HCT116 (cell line): ENCODE measurements at regions not wholly inside any gene's neighbourhood (a gene's known extent, or its start where the extent isn't known, plus 50 kb on each side); places are given as distances from the start of the nearest gene placed in this dataset.

Source experiments
- ATAC-seq: fragments of 200-7000 bp; cut with Tn5 transposase; 2 replicates; pipeline ENCODE4 v1.9.1; 2020; ENCODE audit warnings: mild to moderate bottlenecking, moderate library complexity
- BruUV-seq: library from RNA; stranded (reverse); fragments of 400-500 nt; replicated peaks from 2 replicates; lab custom pipeline; 2021; lab: Mats Ljungman, UMichigan
- CTCF ChIA-PET: fragments of 300-600 bp; sonication (Branson Sonifier 250); formaldehyde crosslinking; loops from one replicate; lab custom pipeline; 2021; ENCODE audit warnings: antibody characterized with exemption; lab: Charles Lee
- POLR2A ChIA-PET: fragments of 300-600, 350-600 bp; sonication (Branson Sonifier 250); formaldehyde crosslinking; loops from one replicate; lab custom pipeline; 2021; ENCODE audit warnings: antibody characterized with exemption; lab: Charles Lee
- RAD21 ChIA-PET, 2 experiments: fragments of 300-600 bp; sonication (Branson Sonifier 250); formaldehyde crosslinking; loops; one replicate each; lab custom pipeline; 2023; ENCODE audit warnings: low total read pairs in 2 of 2; ENCODE audit not compliant: uncharacterized antibody in 2 of 2, unreplicated experiment in 2 of 2, low non-redundant PET in 1 of 2; lab: Charles Lee
- DNase-seq: peaks from one replicate; pipeline ENCODE4 v3.0.0-alpha.2; 2010; ENCODE audit warnings: low read depth, low spot score
- H2AFZ ChIP-seq: fragments of 200-600 bp; shearing (Covaris generic), sonication (generic); 2 replicates; pipeline ENCODE4 v1.6.1; 2017; ENCODE audit warnings: low read depth, mixed run types, mixed read lengths, antibody characterized with exemption, low read length; ENCODE audit not compliant: poor library complexity, severe bottlenecking
- H3K27ac ChIP-seq: 2 replicates; pipeline ENCODE4 v1.5.1; 2012; ENCODE audit warnings: low read depth, low read length
- H3K27me3 ChIP-seq: fragments of 200-600 bp; sonication (generic); 2 replicates; pipeline ENCODE4 v1.6.1; 2016; ENCODE audit warnings: mixed run types, low read length, mixed read lengths; ENCODE audit not compliant: insufficient read depth
- H3K36me3 ChIP-seq, 2 experiments: fragments of 200-500 bp in 1 of 2; fragments of 200-600 bp in 1 of 2; sonication (Bioruptor generic) in 1 of 2; sonication (generic) in 1 of 2; 2 replicates each; pipeline versions ENCODE4 v1.5.1 to v1.6.1; 2014 to 2016; ENCODE audit warnings: low read length in 2 of 2, inconsistent platforms in 1 of 2, mixed read lengths in 1 of 2, mixed run types in 1 of 2; ENCODE audit not compliant: insufficient read depth in 2 of 2, control insufficient read depth in 1 of 2
- H3K4me1 ChIP-seq, 2 experiments: fragments of 200-600 bp in 1 of 2; sonication (generic) in 1 of 2; 2 replicates each; pipeline versions ENCODE4 v1.5.1 to v1.6.1; 2012 to 2017; ENCODE audit warnings: low read length in 2 of 2, inconsistent platforms in 1 of 2, mild to moderate bottlenecking in 1 of 2, mixed read lengths in 1 of 2, mixed run types in 1 of 2, moderate library complexity in 1 of 2; ENCODE audit not compliant: insufficient read depth in 2 of 2, control insufficient read depth in 1 of 2
- H3K4me2 ChIP-seq: fragments of 200-600 bp; sonication (generic); 2 replicates; pipeline ENCODE4 v1.6.1; 2017; ENCODE audit warnings: mixed run types, low read length, mixed read lengths
- H3K4me3 ChIP-seq, 2 experiments: fragments of 200-600 bp in 1 of 2; sonication (generic) in 1 of 2; replicated peaks in 1 of 2; 2 replicates each; pipeline ENCODE4 v1.5.1; 2011 to 2016; ENCODE audit warnings: low read length in 2 of 2, control low read depth in 1 of 2, low read depth in 1 of 2, mild to moderate bottlenecking in 1 of 2, mixed read lengths in 1 of 2, mixed run types in 1 of 2
- H3K79me2 ChIP-seq: fragments of 200-600 bp; sonication (generic); 2 replicates; pipeline ENCODE4 v1.6.1; 2017; ENCODE audit warnings: mild to moderate bottlenecking, mixed run types, low read length, moderate library complexity, mixed read lengths; ENCODE audit not compliant: insufficient read depth
- H3K9ac ChIP-seq: fragments of 200-600 bp; sonication (generic); 2 replicates; pipeline ENCODE4 v1.6.1; 2016; ENCODE audit warnings: low read length, mixed read lengths
- H3K9me2 ChIP-seq: fragments of 200-600 bp; sonication (generic), shearing (Covaris generic); 2 replicates; pipeline ENCODE4 v1.6.1; 2017; ENCODE audit warnings: mixed run types, mild to moderate bottlenecking, moderate library complexity; ENCODE audit not compliant: insufficient read depth
- H3K9me3 ChIP-seq, 2 experiments: fragments of 200-500 bp in 1 of 2; fragments of 200-600 bp in 1 of 2; sonication (Bioruptor generic) in 1 of 2; sonication (generic) in 1 of 2; 2 replicates each; pipeline ENCODE4 v1.6.1; 2014 to 2017; ENCODE audit warnings: low read length in 2 of 2, mixed read lengths in 2 of 2, inconsistent platforms in 1 of 2, low read depth in 1 of 2, mild to moderate bottlenecking in 1 of 2, mixed run types in 1 of 2, moderate library complexity in 1 of 2; ENCODE audit not compliant: control insufficient read depth in 1 of 2, insufficient read depth in 1 of 2
- H4K20me1 ChIP-seq: fragments of 200-600 bp; sonication (generic), shearing (Covaris generic); 2 replicates; pipeline ENCODE4 v1.6.1; 2017; ENCODE audit warnings: mixed run types, mild to moderate bottlenecking, moderate library complexity; ENCODE audit not compliant: insufficient read depth
- CBX3 ChIP-seq: IDR thresholded peaks from 2 replicates; pipeline ENCODE4 v1.6.1; 2012; ENCODE audit warnings: low read depth
- CEBPB ChIP-seq: IDR thresholded peaks from 2 replicates; pipeline ENCODE4 v1.6.1; 2012; ENCODE audit warnings: low read depth
- EGR1 ChIP-seq: IDR thresholded peaks from 2 replicates; pipeline ENCODE4 v1.6.1; 2012; ENCODE audit warnings: low read depth
- EZH2 ChIP-seq: fragments of 200-600 bp; sonication (generic); IDR thresholded peaks from 2 replicates; pipeline ENCODE4 v1.6.1; 2017; ENCODE audit warnings: antibody characterized with exemption, mixed run types
- EZH2phosphoT487 ChIP-seq: fragments of 200-600 bp; IDR thresholded peaks from 2 replicates; pipeline ENCODE4 v1.6.1; 2018; ENCODE audit warnings: antibody characterized with exemption, borderline replicate concordance
- FOSL1 ChIP-seq: IDR thresholded peaks from 2 replicates; pipeline ENCODE4 v1.6.1; 2012; ENCODE audit warnings: low read depth
- JUND ChIP-seq: IDR thresholded peaks from 2 replicates; pipeline ENCODE4 v1.6.1; 2012
- POLR2A ChIP-seq: IDR thresholded peaks from 2 replicates; pipeline ENCODE4 v1.7.0; 2011; ENCODE audit warnings: borderline replicate concordance; ENCODE audit not compliant: insufficient read depth, insufficient read length; ENCODE audit errors: extremely low read depth
- POLR2AphosphoS5 ChIP-seq: IDR thresholded peaks from 2 replicates; pipeline ENCODE4 v1.6.1; 2011; ENCODE audit warnings: mild to moderate bottlenecking, low read depth, low read length, moderate library complexity
- RAD21 ChIP-seq: IDR thresholded peaks from 2 replicates; pipeline ENCODE4 v1.6.1; 2012; ENCODE audit warnings: low read depth, mild to moderate bottlenecking
- SIN3A ChIP-seq: IDR thresholded peaks from 2 replicates; pipeline ENCODE4 v1.6.1; 2012; ENCODE audit warnings: low read depth
- SP1 ChIP-seq: IDR thresholded peaks from 2 replicates; pipeline ENCODE4 v1.6.1; 2012; ENCODE audit warnings: low read depth
- TCF7L2 ChIP-seq: IDR thresholded peaks from 2 replicates; pipeline ENCODE4 v1.7.0; 2011; ENCODE audit warnings: borderline replicate concordance, inconsistent platforms; ENCODE audit not compliant: insufficient read depth, insufficient read length; ENCODE audit errors: extremely low read depth
- ZFX ChIP-seq: fragments of 450-650 bp; IDR thresholded peaks from 2 replicates; pipeline ENCODE4 v1.6.1; 2017
- ZNF274 ChIP-seq: fragments of 200-500 bp; sonication (Bioruptor generic); IDR thresholded peaks from 2 replicates; pipeline ENCODE4 v1.6.1; 2014; ENCODE audit warnings: mild to moderate bottlenecking, low read depth, low read length, inconsistent platforms
- intact Hi-C: fragments of 100-400 bp; cut with micrococcal nuclease; formaldehyde crosslinking; loops from 2 replicates; pipeline ENCODE4 v1.10.0; 2022
- TF ChIP-seq, protein P1 (sequence below): IDR thresholded peaks from 2 replicates; pipeline ENCODE4 v1.6.1; 2012
- TF ChIP-seq, protein P2 (sequence below): IDR thresholded peaks from 2 replicates; pipeline ENCODE4 v1.6.1; 2012
- TF ChIP-seq, protein P3 (sequence below): IDR thresholded peaks from 2 replicates; pipeline ENCODE4 v1.6.1; 2011; ENCODE audit warnings: mild to moderate bottlenecking, low read length, moderate library complexity; ENCODE audit not compliant: insufficient replicate concordance; ENCODE audit errors: extremely low read depth

DNA sequence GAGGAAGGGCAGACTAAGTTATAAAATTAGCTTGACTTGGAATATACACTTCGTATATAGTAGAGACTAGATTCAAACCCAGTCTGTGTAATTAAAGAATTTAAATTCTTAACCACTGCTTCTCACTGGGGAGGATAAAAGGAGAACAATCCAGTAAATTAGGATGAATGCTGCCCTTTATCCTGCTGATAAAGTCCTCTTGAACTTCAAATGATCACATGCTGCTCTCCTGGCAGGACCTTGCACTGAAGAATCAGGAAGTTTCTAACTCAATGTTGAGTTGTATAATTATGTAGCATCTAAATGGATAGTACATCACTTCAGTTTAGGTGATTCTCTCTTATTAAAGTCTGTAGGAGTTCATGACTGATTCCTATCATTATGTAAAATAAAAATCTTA is 1179.7 kb downstream of the DSC3 start:
- intact Hi-C loops, result no loop called here
- H2AFZ ChIP-seq, result no peak overlapping the region
- no peak overlapping the region for H3K4me3 ChIP-seq
- H3K9me2 ChIP-seq, result no peaks in the 10 kb centered on the region
- TF ChIP-seq EGR1 (no peak), ZNF274 (no peak), SP1 (no peak), POLR2A (no peak), CBX3 (no peak), JUND (no peak), POLR2AphosphoS5 (no peak), FOSL1 (no peak), EZH2 (no peak), TCF7L2 (no peak), EZH2phosphoT487 (no peak), CEBPB (no peak), ZFX (no peak), SIN3A (no peak)
- TF ChIP-seq, protein P1, sequence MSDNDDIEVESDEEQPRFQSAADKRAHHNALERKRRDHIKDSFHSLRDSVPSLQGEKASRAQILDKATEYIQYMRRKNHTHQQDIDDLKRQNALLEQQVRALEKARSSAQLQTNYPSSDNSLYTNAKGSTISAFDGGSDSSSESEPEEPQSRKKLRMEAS, result no peak
- no peaks in the 10 kb centered on the region for H3K4me1 ChIP-seq
- DNase-seq (no peak), ATAC-seq (no peak)
- H3K4me2 ChIP-seq, result no peak overlapping the region
- no peaks in the 10 kb centered on the region for H4K20me1 ChIP-seq
- no peaks in the 10 kb centered on the region for H3K36me3 ChIP-seq
- BruUV-seq, result no TSS peak
- H3K27ac ChIP-seq, result no peak overlapping the region
- no peaks in the 10 kb centered on the region for H3K9me3 ChIP-seq
- no peak overlapping the region for H3K9ac ChIP-seq
- POLR2A ChIA-PET, result no interaction called here
- CTCF ChIA-PET, result no interaction called here
- H3K27me3 ChIP-seq, result no peaks in the 10 kb centered on the region
- H3K79me2 ChIP-seq, result no peaks in the 10 kb centered on the region
- RAD21 ChIA-PET, result no interaction called here

DNA sequence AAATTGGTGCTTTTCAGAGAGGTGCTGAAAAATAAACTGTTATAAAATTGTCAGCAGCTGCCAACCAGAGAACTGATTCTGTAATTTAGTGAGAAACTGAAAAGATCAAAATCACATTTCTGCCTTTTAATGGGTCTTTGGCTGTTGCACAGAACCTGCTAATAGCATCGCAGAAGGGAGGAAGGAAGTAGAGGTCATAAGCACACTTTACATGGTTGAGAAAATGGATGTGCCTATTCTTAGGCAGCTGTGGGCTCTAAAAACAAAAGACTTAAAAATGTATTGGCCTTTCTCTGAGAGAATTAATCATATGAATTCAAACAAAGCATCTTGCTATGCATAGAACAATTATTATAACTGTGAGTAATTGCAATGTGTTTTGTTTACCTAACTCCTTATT is 1186.9 kb downstream of the DSC3 start:
- Histone ChIP-seq H3K4me3 (no peak overlapping the region), H3K9me2 (no peaks in the 10 kb centered on the region), H2AFZ (no peak overlapping the region), H3K36me3 (no peaks in the 10 kb centered on the region), H3K79me2 (no peaks in the 10 kb centered on the region), H3K4me1 (no peaks in the 10 kb centered on the region), H3K27ac (no peak overlapping the region), H3K9ac (no peak overlapping the region), H4K20me1 (no peaks in the 10 kb centered on the region; the same call in 1 of the 2 replicates), H3K9me3 (no peaks in the 10 kb centered on the region), H3K4me2 (no peak overlapping the region), H3K27me3 (no peaks in the 10 kb centered on the region)
- no TSS peak for BruUV-seq
- ChIA-PET RAD21 (no interaction called here), CTCF (no interaction called here), POLR2A (no interaction called here)
- DNase-seq (no peak), ATAC-seq (no peak)
- intact Hi-C loops, result no loop called here
- TF ChIP-seq SIN3A (no peak), EZH2phosphoT487 (no peak), TCF7L2 (no peak), POLR2A (no peak), RAD21 (no peak), ZFX (no peak), EGR1 (no peak)
- TF ChIP-seq, protein P2, sequence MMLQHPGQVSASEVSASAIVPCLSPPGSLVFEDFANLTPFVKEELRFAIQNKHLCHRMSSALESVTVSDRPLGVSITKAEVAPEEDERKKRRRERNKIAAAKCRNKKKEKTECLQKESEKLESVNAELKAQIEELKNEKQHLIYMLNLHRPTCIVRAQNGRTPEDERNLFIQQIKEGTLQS, result no peak
- TF ChIP-seq, protein P3, sequence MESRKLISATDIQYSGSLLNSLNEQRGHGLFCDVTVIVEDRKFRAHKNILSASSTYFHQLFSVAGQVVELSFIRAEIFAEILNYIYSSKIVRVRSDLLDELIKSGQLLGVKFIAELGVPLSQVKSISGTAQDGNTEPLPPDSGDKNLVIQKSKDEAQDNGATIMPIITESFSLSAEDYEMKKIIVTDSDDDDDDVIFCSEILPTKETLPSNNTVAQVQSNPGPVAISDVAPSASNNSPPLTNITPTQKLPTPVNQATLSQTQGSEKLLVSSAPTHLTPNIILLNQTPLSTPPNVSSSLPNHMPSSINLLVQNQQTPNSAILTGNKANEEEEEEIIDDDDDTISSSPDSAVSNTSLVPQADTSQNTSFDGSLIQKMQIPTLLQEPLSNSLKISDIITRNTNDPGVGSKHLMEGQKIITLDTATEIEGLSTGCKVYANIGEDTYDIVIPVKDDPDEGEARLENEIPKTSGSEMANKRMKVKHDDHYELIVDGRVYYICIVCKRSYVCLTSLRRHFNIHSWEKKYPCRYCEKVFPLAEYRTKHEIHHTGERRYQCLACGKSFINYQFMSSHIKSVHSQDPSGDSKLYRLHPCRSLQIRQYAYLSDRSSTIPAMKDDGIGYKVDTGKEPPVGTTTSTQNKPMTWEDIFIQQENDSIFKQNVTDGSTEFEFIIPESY, result no peak
